ENCODE measurements at regions not wholly inside any gene's neighbourhood (a gene's known extent, or its start where the extent isn't known, plus 50 kb on each side); places are given as distances from the start of the nearest gene placed in this dataset.

DNA sequence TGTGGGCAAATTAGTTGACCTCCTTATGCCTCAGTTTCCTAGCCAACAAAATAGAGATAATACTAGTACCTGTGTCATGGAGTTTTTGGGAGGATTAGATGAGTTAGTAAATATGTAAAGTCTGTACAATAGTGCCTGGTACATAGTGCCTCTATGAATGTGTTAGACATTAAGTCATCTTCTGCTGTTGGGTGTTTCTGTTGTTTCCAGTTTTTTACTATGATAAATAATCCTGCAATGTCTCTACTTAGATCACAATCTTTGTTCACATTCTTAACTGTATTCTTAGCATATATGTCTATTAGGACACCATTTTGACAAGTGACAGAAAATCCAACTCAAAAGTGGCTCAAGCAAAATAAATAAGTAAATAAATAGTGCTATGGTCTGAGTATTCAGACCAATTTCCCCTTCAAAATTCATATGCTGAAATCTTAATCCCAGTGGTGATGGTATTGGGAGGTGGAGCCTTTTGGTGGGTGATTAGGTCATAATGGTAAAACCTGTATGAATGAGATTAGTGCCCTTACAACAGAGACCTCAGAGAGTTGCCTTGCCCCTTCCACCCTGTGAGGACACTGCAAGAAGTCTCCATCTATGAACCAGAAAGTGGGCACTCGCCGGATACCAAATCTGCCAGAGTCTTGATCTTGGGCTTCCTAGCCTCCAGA is 84.3 kb downstream of the DIRAS3 start:
- H3K4me1 Mint-ChIP-seq (ENCODE audit: low read depth), result no peaks in the 10 kb centered on the region
- H3K4me1 ChIP-seq (ENCODE audit: insufficient read depth, low read length), result no peaks in the 10 kb centered on the region
- ATAC-seq (ENCODE audit: poor library complexity) (no peak), DNase-seq (no peak)
- H3K27me3 Mint-ChIP-seq, result no peaks in the 10 kb centered on the region
- intact Hi-C loops (cut with DNase I, micrococcal nuclease), result no loop called here
- ChIA-PET CTCF (no interaction called here), POLR2A (no interaction called here)
- H3K27me3 ChIP-seq (ENCODE audit: control insufficient read depth in 1 of 2, insufficient read depth in 2 of 2, low read length in 2 of 2), result no peaks in the 10 kb centered on the region
- H3K4me3 Mint-ChIP-seq, result no peak overlapping the region
- no peaks in the 10 kb centered on the region for H3K36me3 Mint-ChIP-seq (ENCODE audit: low read depth)
- TF ChIP-seq, protein P1, sequence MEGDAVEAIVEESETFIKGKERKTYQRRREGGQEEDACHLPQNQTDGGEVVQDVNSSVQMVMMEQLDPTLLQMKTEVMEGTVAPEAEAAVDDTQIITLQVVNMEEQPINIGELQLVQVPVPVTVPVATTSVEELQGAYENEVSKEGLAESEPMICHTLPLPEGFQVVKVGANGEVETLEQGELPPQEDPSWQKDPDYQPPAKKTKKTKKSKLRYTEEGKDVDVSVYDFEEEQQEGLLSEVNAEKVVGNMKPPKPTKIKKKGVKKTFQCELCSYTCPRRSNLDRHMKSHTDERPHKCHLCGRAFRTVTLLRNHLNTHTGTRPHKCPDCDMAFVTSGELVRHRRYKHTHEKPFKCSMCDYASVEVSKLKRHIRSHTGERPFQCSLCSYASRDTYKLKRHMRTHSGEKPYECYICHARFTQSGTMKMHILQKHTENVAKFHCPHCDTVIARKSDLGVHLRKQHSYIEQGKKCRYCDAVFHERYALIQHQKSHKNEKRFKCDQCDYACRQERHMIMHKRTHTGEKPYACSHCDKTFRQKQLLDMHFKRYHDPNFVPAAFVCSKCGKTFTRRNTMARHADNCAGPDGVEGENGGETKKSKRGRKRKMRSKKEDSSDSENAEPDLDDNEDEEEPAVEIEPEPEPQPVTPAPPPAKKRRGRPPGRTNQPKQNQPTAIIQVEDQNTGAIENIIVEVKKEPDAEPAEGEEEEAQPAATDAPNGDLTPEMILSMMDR (IDR thresholded peaks at IDR 0.05), result no peak
- no peak overlapping the region for H3K4me3 ChIP-seq (ENCODE audit: low read length)
- peaks cover 4 to 6% of the 10 kb centered on the region in 2 experiments for H3K9me3 ChIP-seq (ENCODE audit: control insufficient read depth in 1 of 2, insufficient read depth in 1 of 2, low read length in 2 of 2)
- no peak overlapping the region for H3K27ac Mint-ChIP-seq
- H3K27ac ChIP-seq (ENCODE audit: low read depth in 1 of 2, low read length in 2 of 2), result no peak overlapping the region
- H3K36me3 ChIP-seq (ENCODE audit: insufficient read depth, low read length), result no peaks in the 10 kb centered on the region
- H3K9me3 Mint-ChIP-seq, result peaks cover 23% of the 10 kb centered on the region

GRCh38 chr1:67963263-67963662 is 87.2 kb downstream of the DIRAS3 start:
- Histone ChIP-seq H3K9me3 (ENCODE audit: control insufficient read depth in 1 of 2, insufficient read depth in 1 of 2, low read length in 2 of 2) (peaks cover 4 to 6% of the 10 kb centered on the region in 2 experiments), H3K36me3 (ENCODE audit: insufficient read depth, low read length) (no peaks in the 10 kb centered on the region), H3K4me3 (ENCODE audit: low read length) (no peak overlapping the region), H3K27me3 (ENCODE audit: control insufficient read depth in 1 of 2, insufficient read depth in 2 of 2, low read length in 2 of 2) (no peaks in the 10 kb centered on the region), H3K4me1 (ENCODE audit: insufficient read depth, low read length) (no peaks in the 10 kb centered on the region), H3K27ac (ENCODE audit: low read depth in 1 of 2, low read length in 2 of 2) (no peak overlapping the region)
- no peaks in the 10 kb centered on the region for H3K36me3 Mint-ChIP-seq (ENCODE audit: low read depth)
- peaks cover 13% of the 10 kb centered on the region for H3K9me3 Mint-ChIP-seq
- no peaks in the 10 kb centered on the region for H3K27me3 Mint-ChIP-seq
- H3K4me3 Mint-ChIP-seq, result no peak overlapping the region
- ChIA-PET POLR2A (no interaction called here), CTCF (interaction anchor here (0.5 kb wide), 1 partner anchor 33 kb away, joined by 3 read pairs; no protein-coding TSS in a partner anchor)
- H3K4me1 Mint-ChIP-seq (ENCODE audit: low read depth), result no peaks in the 10 kb centered on the region
- TF ChIP-seq, protein P1 (IDR thresholded peaks at IDR 0.05), result no peak
- ATAC-seq (ENCODE audit: poor library complexity) (no peak), DNase-seq (no peak)
- intact Hi-C loops (cut with DNase I, micrococcal nuclease), result no loop called here
- H3K27ac Mint-ChIP-seq, result no peak overlapping the region

DNA sequence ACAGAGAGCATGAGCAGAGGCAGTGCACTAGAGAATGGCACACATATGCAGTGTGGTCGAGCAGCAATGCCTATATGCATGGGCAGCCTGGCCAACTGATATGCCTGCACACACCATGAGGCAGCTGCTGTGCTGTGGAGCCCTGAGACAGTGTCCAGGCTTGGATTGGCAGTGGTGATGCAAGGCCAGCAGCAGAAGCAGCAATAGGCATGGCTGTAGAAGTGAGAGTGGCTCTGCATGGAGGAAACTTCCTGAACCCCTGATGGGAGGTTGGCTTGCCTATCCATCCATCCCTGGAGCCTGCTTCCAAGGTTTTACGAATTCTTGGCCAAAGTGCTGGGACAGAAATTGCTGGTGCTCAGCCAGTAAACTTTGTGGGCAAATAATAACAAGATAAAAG is 89.7 kb downstream of the DIRAS3 start:
- TF ChIP-seq, protein P1 (IDR thresholded peaks at IDR 0.05), result no peak
- no peak overlapping the region for H3K4me3 Mint-ChIP-seq

More for the DNA sequence above, 89.7 kb downstream of the DIRAS3 start:
- no peak overlapping the region for H3K27ac ChIP-seq (ENCODE audit: low read depth in 1 of 2, low read length in 2 of 2)
- Mint-ChIP-seq H3K9me3 (peaks cover 11% of the 10 kb centered on the region), H3K27ac (no peak overlapping the region), H3K36me3 (ENCODE audit: low read depth) (no peaks in the 10 kb centered on the region), H3K4me1 (ENCODE audit: low read depth) (no peaks in the 10 kb centered on the region), H3K27me3 (no peaks in the 10 kb centered on the region)
- intact Hi-C loops (cut with DNase I, micrococcal nuclease), result no loop called here
- H3K9me3 ChIP-seq (ENCODE audit: control insufficient read depth in 1 of 2, insufficient read depth in 1 of 2, low read length in 2 of 2), result peaks cover 0 to 6% of the 10 kb centered on the region in 2 experiments
- H3K4me1 ChIP-seq (ENCODE audit: insufficient read depth, low read length), result no peaks in the 10 kb centered on the region
- no peak for ATAC-seq (ENCODE audit: poor library complexity)
- no peak for DNase-seq
- ChIA-PET CTCF (no interaction called here), POLR2A (no interaction called here)
- no peaks in the 10 kb centered on the region for H3K27me3 ChIP-seq (ENCODE audit: control insufficient read depth in 1 of 2, insufficient read depth in 2 of 2, low read length in 2 of 2)
- H3K4me3 ChIP-seq (ENCODE audit: low read length), result no peak overlapping the region
- no peaks in the 10 kb centered on the region for H3K36me3 ChIP-seq (ENCODE audit: insufficient read depth, low read length)

Data from CD4-positive, alpha-beta T cell (primary cell).